HG03108 (cell line): ENCODE measurements at regions not wholly inside any gene's neighbourhood (a gene's known extent, or its start where the extent isn't known, plus 50 kb on each side); places are given as distances from the start of the nearest gene placed in this dataset.
"Not testable (repeated sequence)": the region's sequence is repeated elsewhere in the genome, so short reads cannot be mapped to it uniquely, and the experiment has no call there.

Experiments
- ATAC-seq: cut with Tn5 transposase; IDR thresholded peaks from one replicate; pipeline ENCODE4 v1.9.1; 2021; ENCODE audit warnings: moderate library complexity; ENCODE audit not compliant: unreplicated experiment

- ATAC-seq: no peak
These were observed 382.8 kb upstream of the CTSO start for GRCh38 chr4:156336511-156336910.

DNA sequence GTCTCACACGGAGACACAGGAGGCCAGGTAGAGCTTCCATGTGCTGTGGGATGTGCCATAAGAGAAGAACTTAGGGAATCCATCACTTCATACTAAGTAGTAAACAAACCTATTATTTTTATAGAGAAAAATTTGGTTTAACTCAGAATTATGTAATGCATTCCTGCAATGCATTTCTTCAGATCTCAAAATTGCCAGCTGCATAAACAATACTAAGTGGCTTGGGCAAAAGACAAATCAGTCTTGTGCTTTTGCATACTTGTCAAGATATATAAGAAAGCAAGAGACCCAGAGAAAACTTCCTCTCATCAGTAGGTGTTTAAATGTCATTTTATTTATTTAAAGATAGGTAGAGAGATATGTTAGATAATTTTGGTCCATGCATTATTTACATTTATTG, 382.1 kb upstream of the CTSO start:
- no peak for ATAC-seq

DNA sequence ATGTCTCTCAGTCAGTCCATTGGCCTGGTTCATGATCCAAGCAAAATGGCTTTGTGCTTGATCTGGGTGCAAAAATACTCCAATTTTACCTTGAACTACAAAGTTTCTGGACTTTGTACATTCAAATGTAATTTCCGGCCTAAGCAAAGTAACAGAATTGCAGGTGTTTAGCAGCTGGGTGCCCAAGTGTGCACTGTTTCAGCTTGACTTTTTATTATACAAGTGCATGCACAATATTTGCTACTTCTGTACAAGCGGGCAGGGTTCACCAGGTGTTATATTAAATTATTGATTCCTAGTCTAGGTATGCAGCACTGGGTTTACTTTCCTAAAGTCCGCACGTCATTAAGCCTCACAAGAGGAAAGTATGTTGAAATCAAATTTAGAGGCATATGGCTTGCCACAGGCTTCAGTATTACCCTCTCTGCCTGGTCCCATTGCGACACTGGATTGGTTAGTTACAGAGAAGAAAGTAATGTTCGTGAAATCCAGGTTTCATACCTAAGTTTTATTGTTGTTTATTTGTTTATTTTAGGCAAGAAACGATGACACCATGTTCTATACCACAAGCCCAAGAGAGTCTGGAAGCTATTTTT, 376.9 kb upstream of the CTSO start:
- no peak for ATAC-seq

GRCh38 chr4:156329779-156330178, 376.1 kb upstream of the CTSO start:
- ATAC-seq: no peak

DNA sequence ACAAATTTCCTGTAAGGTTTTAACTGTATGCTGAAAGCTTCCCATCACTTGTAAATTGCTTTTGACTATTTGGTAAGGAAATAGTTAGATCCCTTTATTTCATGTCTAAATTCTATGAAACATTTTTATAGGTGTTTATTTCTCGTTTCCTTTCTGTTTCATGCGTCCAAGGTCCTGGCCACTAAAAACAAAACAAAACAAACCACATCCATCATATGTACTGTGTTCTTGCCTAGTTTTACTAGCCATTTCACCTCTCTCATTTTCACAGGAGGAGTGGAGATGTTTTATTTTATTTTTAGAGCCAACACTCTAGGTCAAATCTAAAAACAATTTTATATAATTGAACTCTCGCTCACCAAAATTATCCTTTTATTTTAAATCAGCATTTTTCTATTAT, 375.2 kb upstream of the CTSO start:
- ATAC-seq: no peak

DNA sequence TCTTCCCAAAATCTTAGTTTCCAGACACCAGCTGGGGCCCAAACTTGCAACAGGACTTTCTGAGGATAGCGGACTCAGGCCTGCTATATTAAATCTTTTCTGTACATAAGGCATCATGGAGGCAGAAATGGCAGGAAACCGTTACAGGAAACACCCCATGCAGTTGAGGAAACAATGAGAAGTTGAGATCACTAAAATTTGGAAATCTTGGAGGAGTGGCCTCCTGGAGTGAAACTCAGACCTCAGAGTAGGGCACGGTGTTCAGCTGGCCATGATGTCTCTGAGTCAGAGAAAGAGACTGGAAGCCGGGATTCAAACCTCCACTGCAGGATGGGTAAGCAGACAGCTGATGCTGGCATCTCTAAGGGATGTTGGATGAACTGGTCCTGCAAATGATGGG, 372.6 kb upstream of the CTSO start:
- no peak for ATAC-seq

DNA sequence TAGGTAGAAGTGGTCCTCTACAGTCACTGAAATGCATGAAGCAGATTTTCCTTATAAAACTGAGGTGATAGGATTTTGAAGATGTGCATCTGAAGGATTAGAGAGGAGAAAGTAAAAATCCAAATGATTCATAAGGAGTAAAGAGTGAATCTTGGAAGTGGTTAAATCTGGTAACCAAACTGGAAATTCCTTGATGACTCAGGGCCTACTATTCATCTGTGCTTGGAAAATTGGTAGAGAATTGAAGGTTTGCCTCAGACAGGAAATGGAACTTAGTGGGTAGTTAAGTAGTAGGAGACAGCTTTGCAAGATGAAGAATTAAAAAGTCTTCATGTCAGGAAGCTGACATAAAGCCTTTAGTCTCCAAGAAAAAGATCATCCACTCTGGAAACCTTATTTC, 368.9 kb upstream of the CTSO start:
- ATAC-seq: no peak

DNA sequence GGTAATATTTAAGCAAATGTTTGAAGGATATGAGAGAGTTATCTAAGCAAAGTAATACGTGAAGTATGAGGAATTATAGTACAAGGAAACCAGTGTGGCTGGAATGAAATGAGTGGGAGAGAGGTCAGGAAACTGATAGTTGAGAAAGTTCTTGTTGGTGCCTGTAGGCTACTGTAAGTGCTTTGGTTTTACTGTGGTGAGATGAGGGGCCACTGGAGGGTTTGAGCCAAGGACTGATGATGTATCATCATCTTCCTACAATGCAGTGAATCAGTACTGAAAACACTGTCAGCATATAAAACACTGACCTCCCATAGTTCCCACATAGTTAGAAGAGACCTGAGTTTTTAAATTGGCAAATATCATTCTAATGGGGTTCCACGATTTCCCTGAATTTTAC, 367.5 kb upstream of the CTSO start:
- no peak for ATAC-seq

GRCh38 chr4:156313497-156313896, 359.8 kb upstream of the CTSO start:
- no peak for ATAC-seq

- ATAC-seq: no peak
These were observed 358.7 kb upstream of the CTSO start for GRCh38 chr4:156312261-156312847.

DNA sequence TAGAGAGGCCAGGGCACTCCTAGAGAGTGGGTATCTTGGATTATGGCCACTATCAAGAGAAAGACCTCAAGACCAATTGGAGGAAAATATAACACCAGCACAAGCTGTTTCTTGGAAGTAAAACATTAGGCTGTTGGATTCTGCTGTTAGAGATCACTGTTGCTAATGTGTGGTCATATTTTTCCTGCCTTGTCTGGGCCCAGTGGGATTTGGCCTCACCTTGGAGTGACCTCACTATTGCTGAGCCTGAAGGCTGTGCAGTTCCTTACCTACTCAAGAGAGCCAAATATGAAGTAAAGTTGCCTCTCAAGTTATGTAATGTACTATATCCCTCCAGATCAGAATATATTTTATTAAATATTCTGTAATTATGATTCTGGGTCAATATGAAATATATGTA, 355.4 kb upstream of the CTSO start:
- ATAC-seq: no peak

DNA sequence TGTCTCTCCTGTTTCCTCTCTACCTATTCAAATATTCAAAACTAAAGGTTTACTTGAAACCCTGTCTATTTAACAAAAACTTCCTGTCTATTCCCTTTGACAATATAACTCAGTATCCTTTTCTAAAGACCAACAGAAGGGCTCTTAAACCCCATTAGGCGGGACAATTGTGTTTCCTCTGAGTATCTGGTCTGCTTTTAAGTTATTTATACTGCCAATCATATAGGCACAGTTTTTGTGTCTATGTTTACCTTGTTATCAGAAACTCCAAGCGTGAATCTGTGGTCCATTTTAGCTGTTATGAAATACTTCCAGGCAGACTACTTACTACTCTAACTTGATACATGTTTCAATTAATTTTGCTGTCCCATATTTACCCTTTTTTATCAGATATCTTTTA, 350.0 kb upstream of the CTSO start:
- ATAC-seq: no peak

GRCh38 chr4:156298230-156298629, 344.6 kb upstream of the CTSO start:
- no peak for ATAC-seq

DNA sequence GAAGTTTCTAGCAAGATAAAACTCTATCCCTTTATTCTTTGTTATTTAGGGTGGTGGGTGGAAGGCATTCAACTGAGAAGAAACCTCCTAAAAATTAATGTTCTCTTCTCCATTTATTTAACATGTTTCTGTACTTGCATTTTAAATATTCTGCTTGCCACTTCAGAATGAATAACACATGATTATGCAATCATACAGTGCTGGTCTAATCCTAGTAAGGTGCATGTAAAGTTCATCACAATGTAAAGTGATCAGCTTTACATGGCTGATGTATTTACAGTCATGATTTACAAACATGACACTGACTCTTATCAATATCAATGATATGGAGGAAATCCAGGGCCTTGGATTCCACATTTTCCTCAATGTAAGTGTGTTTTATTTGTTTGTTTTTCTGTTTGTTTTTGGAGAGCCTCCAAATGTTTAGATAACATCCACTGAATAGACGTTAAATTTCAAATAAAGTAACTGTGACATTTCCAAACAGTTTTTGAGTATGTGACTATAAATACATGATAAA, 342.1 kb upstream of the CTSO start:
- no peak for ATAC-seq

- no peak for ATAC-seq
These were observed 340.9 kb upstream of the CTSO start for GRCh38 chr4:156294577-156294976.

GRCh38 chr4:156293657-156294297, 340.1 kb upstream of the CTSO start:
- no peak for ATAC-seq

DNA sequence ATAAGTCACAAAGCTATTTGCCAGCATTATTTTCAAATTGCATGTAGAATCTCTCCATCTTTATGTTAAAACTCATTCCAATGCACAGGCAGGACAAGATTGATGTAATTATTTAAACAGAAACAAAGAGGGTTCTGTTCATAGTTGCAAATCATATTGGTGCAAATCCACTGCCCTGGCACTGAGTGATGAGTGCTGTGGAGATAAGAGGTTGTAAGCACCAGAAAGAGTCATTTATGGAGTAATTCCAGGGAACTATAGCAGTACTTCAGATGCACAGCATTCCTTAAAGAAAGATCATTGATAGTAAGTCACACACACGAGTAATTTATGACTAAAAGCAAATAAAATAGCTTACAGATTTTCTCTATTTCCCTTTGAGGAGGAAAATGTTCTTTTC, 337.7 kb upstream of the CTSO start:
- no peak for ATAC-seq

GRCh38 chr4:156290811-156291210, 337.1 kb upstream of the CTSO start:
- no peak for ATAC-seq

DNA sequence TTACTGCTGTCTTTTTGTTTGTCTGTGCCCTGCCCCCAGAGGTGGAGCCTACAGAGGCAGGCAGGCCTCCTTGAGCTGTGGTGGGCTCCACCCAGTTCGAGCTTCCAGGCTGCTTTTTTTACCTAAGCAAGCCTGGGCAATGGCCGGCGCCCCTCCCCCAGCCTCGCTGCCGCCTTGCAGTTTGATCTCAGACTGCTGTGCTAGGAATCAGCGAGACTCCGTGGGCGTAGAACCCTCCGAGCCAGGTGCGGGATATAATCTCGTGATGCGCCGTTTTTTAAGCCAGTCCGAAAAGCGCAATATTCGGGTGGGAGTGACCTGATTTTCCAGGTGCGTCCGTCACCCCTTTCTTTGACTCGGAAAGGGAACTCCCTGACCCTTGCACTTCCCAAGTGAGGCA, 336.4 kb upstream of the CTSO start:
- not testable (repeated sequence) for ATAC-seq

- no peak for ATAC-seq
These were observed 327.0 kb upstream of the CTSO start for GRCh38 chr4:156280686-156281085.

GRCh38 chr4:156265407-156265806, 311.7 kb upstream of the CTSO start:
- no peak for ATAC-seq

- no peak for ATAC-seq
These were observed 307.6 kb upstream of the CTSO start for GRCh38 chr4:156261230-156261629.
